Stimulated activated CD8-positive, alpha-beta memory T cell treated with anti-CD3 and anti-CD28 coated beads, Interleukin-7, amount 100 ng/mL, for 48 hours (primary cell): ENCODE measurements at regions not wholly inside any gene's neighbourhood (a gene's known extent, or its start where the extent isn't known, plus 50 kb on each side); places are given as distances from the start of the nearest gene placed in this dataset.

ENCODE experiments used
- DNase-seq, 2 donors: peaks; one replicate each; pipeline ENCODE4 v3.0.0-alpha.2; 2020; ENCODE audit warnings: low read depth in 1 of 2; ENCODE audit errors: extremely low read depth in 1 of 2

GRCh38 chr6:121499666-121500065, 64.2 kb downstream of the GJA1 start:
- DNase-seq: no peak

GRCh38 chr6:121503589-121503991, 68.1 kb downstream of the GJA1 start:
- no peak for DNase-seq

GRCh38 chr6:121504227-121504626, 68.8 kb downstream of the GJA1 start:
- no peak for DNase-seq

- DNase-seq: no peak
Observed at GRCh38 chr6:121505284-121505683, 69.8 kb downstream of the GJA1 start.

GRCh38 chr6:121506761-121507754, 71.6 kb downstream of the GJA1 start:
- DNase-seq: no peak

GRCh38 chr6:121510568-121511177, 75.2 kb downstream of the GJA1 start:
- no peak for DNase-seq

- no peak for DNase-seq
Observed at GRCh38 chr6:121515630-121516265, 80.3 kb downstream of the GJA1 start.

- no peak for DNase-seq
Observed at GRCh38 chr6:121516331-121516730, 80.9 kb downstream of the GJA1 start.

- no peak for DNase-seq
Observed at GRCh38 chr6:121520337-121521163, 85.1 kb downstream of the GJA1 start.

- DNase-seq: no peak
Observed at GRCh38 chr6:121521164-121521555, 85.7 kb downstream of the GJA1 start.

- no peak for DNase-seq
Observed at GRCh38 chr6:121522265-121522664, 86.8 kb downstream of the GJA1 start.

- DNase-seq: no peak
Observed at GRCh38 chr6:121522771-121523386, 87.4 kb downstream of the GJA1 start.

- no peak for DNase-seq
Observed at GRCh38 chr6:121523628-121524027, 88.2 kb downstream of the GJA1 start.

- no peak for DNase-seq
Observed at GRCh38 chr6:121526282-121526681, 90.8 kb downstream of the GJA1 start.

- DNase-seq: no peak
Observed at GRCh38 chr6:121531658-121532169, 96.3 kb downstream of the GJA1 start.

GRCh38 chr6:121533321-121533841, 97.9 kb downstream of the GJA1 start:
- no peak for DNase-seq

- no peak for DNase-seq
Observed at GRCh38 chr6:121535777-121536176, 100.3 kb downstream of the GJA1 start.

GRCh38 chr6:121536345-121536744, 100.9 kb downstream of the GJA1 start:
- DNase-seq: no peak

GRCh38 chr6:121539439-121539838, 104.0 kb downstream of the GJA1 start:
- no peak for DNase-seq

- no peak for DNase-seq
Observed at GRCh38 chr6:121540210-121540609, 104.8 kb downstream of the GJA1 start.
